ENCODE measurements at regions not wholly inside any gene's neighbourhood (a gene's known extent, or its start where the extent isn't known, plus 50 kb on each side); places are given as distances from the start of the nearest gene placed in this dataset.

DNA sequence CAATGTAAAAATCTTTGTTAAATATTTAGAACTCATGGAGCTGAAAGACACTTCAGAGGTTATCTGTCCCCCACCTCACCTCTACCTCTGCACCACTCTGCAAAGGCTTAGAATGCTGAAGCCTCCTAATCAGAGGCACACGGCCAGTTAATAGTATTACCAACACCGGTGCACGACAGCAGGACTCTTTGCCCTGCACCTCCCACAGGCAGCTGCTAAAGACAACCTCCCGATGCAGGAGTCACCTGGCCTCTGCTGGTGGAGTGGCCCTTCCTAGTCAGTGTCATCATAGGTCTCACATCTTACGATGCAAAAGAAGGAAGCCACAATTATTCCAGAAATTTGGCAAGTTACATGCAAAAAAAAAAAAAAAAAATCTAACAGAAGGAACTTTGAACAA is 66.6 kb upstream of the MGMT start:
- no peaks in the 10 kb centered on the region for H3K36me3 ChIP-seq (ENCODE audit: insufficient read depth, low read length)
- no peak overlapping the region for H2AFZ ChIP-seq (ENCODE audit: low read depth, low read length)
- no peaks in the 10 kb centered on the region for H4K20me1 ChIP-seq (ENCODE audit: insufficient read depth, low read length)
- H3K9me3 ChIP-seq (ENCODE audit: insufficient read depth, low read length, severe bottlenecking): no peaks in the 10 kb centered on the region
- no peak overlapping the region for H3K4me2 ChIP-seq (ENCODE audit: insufficient read depth, low read length)
- H3K27me3 ChIP-seq (ENCODE audit: insufficient read depth, low read length, poor library complexity): no peaks in the 10 kb centered on the region
- no peak for ATAC-seq (ENCODE audit: insufficient read depth, low read depth)
- no peaks in the 10 kb centered on the region for H3K4me1 ChIP-seq (ENCODE audit: insufficient read depth, low read length)
- H3K9ac ChIP-seq (ENCODE audit: low read depth, low read length): no peak overlapping the region
- no peak for DNase-seq
- TF ChIP-seq EZH2 (IDR thresholded peaks at IDR 0.05; ENCODE audit: borderline replicate concordance, low read depth, low read length, severe bottlenecking): no peak
- no peak for TF ChIP-seq CTCF (IDR thresholded peaks at IDR 0.05; ENCODE audit: borderline replicate concordance, extremely low read depth, low read length, poor library complexity, severe bottlenecking)
- H3K79me2 ChIP-seq (ENCODE audit: insufficient read depth, low read length): no peaks in the 10 kb centered on the region
- no peak overlapping the region for H3K27ac ChIP-seq (ENCODE audit: low read length)
- no peak overlapping the region for H3K4me3 ChIP-seq (ENCODE audit: low read depth in 1 of 2, low read length in 2 of 2)

DNA sequence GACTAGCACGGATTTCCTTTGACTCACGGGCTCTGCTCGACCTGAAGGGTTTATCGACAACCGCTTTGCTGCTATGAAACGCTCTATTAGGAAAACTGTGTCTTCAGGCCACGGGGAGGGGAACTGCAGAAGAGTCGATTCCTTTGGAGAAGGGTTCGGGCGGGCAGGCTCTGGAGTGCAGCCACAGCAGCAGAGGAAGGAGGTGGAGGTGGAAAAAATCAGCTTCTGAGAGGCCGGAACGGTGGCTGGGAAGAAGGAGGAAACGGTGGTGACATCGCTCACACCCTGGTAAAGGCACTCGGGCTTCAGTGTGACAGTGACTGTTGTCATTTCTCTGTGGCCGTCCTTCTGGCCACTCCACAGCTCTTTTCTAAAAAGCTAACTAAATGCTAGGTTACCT is 64.6 kb upstream of the MGMT start:
- TF ChIP-seq CTCF (IDR thresholded peaks at IDR 0.05; ENCODE audit: borderline replicate concordance, extremely low read depth, low read length, poor library complexity, severe bottlenecking) (no peak), EZH2 (IDR thresholded peaks at IDR 0.05; ENCODE audit: borderline replicate concordance, low read depth, low read length, severe bottlenecking) (no peak)
- Histone ChIP-seq H3K27me3 (ENCODE audit: insufficient read depth, low read length, poor library complexity) (no peaks in the 10 kb centered on the region), H3K9ac (ENCODE audit: low read depth, low read length) (no peak overlapping the region), H3K79me2 (ENCODE audit: insufficient read depth, low read length) (no peaks in the 10 kb centered on the region), H3K4me3 (ENCODE audit: low read depth in 1 of 2, low read length in 2 of 2) (no peak overlapping the region), H3K4me2 (ENCODE audit: insufficient read depth, low read length) (no peak overlapping the region), H4K20me1 (ENCODE audit: insufficient read depth, low read length) (no peaks in the 10 kb centered on the region), H3K4me1 (ENCODE audit: insufficient read depth, low read length) (no peaks in the 10 kb centered on the region), H3K27ac (ENCODE audit: low read length) (no peak overlapping the region), H3K9me3 (ENCODE audit: insufficient read depth, low read length, severe bottlenecking) (no peaks in the 10 kb centered on the region), H2AFZ (ENCODE audit: low read depth, low read length) (no peak overlapping the region), H3K36me3 (ENCODE audit: insufficient read depth, low read length) (no peaks in the 10 kb centered on the region)
- DNase-seq: no peak
- no peak for ATAC-seq (ENCODE audit: insufficient read depth, low read depth)

DNA sequence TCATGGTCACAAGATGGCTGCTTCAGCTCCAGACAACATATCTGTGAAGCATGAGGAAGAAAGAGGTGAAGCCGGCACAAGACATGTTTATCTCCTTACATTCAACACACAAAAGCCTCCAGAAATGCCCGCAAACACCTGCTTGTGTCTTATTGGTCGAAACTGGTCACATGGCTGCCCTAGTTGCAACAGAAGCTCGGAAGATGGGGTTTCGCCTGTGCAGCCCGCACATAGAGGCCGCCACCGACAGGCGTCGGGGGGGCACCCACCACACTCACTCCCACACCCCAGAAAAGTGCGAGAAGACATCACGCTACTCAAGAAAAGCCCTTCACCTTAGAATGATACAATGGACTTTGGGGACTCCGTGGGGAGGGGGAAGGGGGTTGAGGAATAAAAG is 63.0 kb upstream of the MGMT start:
- no peaks in the 10 kb centered on the region for H4K20me1 ChIP-seq (ENCODE audit: insufficient read depth, low read length)
- no peak overlapping the region for H3K4me2 ChIP-seq (ENCODE audit: insufficient read depth, low read length)
- H3K4me1 ChIP-seq (ENCODE audit: insufficient read depth, low read length): no peaks in the 10 kb centered on the region
- H2AFZ ChIP-seq (ENCODE audit: low read depth, low read length): no peak overlapping the region
- H3K36me3 ChIP-seq (ENCODE audit: insufficient read depth, low read length): no peaks in the 10 kb centered on the region
- H3K27ac ChIP-seq (ENCODE audit: low read length): no peak overlapping the region
- H3K4me3 ChIP-seq (ENCODE audit: low read depth in 1 of 2, low read length in 2 of 2): no peak overlapping the region
- DNase-seq (no peak), ATAC-seq (ENCODE audit: insufficient read depth, low read depth) (no peak)
- H3K9ac ChIP-seq (ENCODE audit: low read depth, low read length): no peak overlapping the region
- no peaks in the 10 kb centered on the region for H3K79me2 ChIP-seq (ENCODE audit: insufficient read depth, low read length)
- TF ChIP-seq EZH2 (IDR thresholded peaks at IDR 0.05; ENCODE audit: borderline replicate concordance, low read depth, low read length, severe bottlenecking): no peak
- no peak for TF ChIP-seq CTCF (IDR thresholded peaks at IDR 0.05; ENCODE audit: borderline replicate concordance, extremely low read depth, low read length, poor library complexity, severe bottlenecking)
- H3K27me3 ChIP-seq (ENCODE audit: insufficient read depth, low read length, poor library complexity): no peaks in the 10 kb centered on the region
- H3K9me3 ChIP-seq (ENCODE audit: insufficient read depth, low read length, severe bottlenecking): no peaks in the 10 kb centered on the region

GRCh38 chr10:129405389-129405788 is 61.7 kb upstream of the MGMT start:
- no peak overlapping the region for H2AFZ ChIP-seq (ENCODE audit: low read depth, low read length)
- H3K36me3 ChIP-seq (ENCODE audit: insufficient read depth, low read length): no peaks in the 10 kb centered on the region
- H4K20me1 ChIP-seq (ENCODE audit: insufficient read depth, low read length): no peaks in the 10 kb centered on the region
- TF ChIP-seq EZH2 (IDR thresholded peaks at IDR 0.05; ENCODE audit: borderline replicate concordance, low read depth, low read length, severe bottlenecking) (no peak), CTCF (IDR thresholded peaks at IDR 0.05; ENCODE audit: borderline replicate concordance, extremely low read depth, low read length, poor library complexity, severe bottlenecking) (no peak)
- no peak overlapping the region for H3K4me2 ChIP-seq (ENCODE audit: insufficient read depth, low read length)
- no peaks in the 10 kb centered on the region for H3K79me2 ChIP-seq (ENCODE audit: insufficient read depth, low read length)
- no peaks in the 10 kb centered on the region for H3K9me3 ChIP-seq (ENCODE audit: insufficient read depth, low read length, severe bottlenecking)
- H3K4me3 ChIP-seq (ENCODE audit: low read depth in 1 of 2, low read length in 2 of 2): no peak overlapping the region
- H3K27ac ChIP-seq (ENCODE audit: low read length): no peak overlapping the region
- DNase-seq (no peak), ATAC-seq (ENCODE audit: insufficient read depth, low read depth) (no peak)
- H3K4me1 ChIP-seq (ENCODE audit: insufficient read depth, low read length): no peaks in the 10 kb centered on the region
- no peak overlapping the region for H3K9ac ChIP-seq (ENCODE audit: low read depth, low read length)
- H3K27me3 ChIP-seq (ENCODE audit: insufficient read depth, low read length, poor library complexity): no peaks in the 10 kb centered on the region
